NCI-H2227 (cell line): ENCODE measurements at regions not wholly inside any gene's neighbourhood (a gene's known extent, or its start where the extent isn't known, plus 50 kb on each side); places are given as distances from the start of the nearest gene placed in this dataset.

Experiments used
- DNase-seq: peaks from one replicate; lab custom pipeline; 2025; ENCODE audit not compliant: unreplicated experiment; lab: John Stamatoyannopoulos, UW

- DNase-seq: no peak
Observed at GRCh38 chr10:83164156-83164555, 975.2 kb upstream of the GHITM start.

GRCh38 chr10:83165265-83165664 is 974.0 kb upstream of the GHITM start:
- no peak for DNase-seq

GRCh38 chr10:83166344-83166743 is 973.0 kb upstream of the GHITM start:
- no peak for DNase-seq

DNA sequence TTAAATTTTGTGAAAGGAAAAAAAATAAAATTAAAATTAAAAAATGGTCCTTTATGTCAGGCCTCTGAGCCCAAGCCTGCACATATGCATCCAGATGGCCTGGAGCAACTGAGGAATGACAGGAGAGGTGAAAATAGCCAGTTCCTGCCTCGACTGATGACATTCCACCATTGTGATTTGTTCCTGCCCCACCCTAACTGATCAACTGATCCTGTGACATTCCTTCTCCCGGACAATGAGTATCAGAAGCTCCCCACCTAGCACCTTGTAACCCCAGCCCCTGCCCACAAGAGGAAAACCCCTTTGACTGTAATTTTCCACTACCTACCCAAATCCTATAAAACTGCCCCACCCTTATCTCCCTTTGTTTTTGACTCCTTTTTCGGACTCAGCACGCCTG is 972.2 kb upstream of the GHITM start:
- no peak for DNase-seq

DNA sequence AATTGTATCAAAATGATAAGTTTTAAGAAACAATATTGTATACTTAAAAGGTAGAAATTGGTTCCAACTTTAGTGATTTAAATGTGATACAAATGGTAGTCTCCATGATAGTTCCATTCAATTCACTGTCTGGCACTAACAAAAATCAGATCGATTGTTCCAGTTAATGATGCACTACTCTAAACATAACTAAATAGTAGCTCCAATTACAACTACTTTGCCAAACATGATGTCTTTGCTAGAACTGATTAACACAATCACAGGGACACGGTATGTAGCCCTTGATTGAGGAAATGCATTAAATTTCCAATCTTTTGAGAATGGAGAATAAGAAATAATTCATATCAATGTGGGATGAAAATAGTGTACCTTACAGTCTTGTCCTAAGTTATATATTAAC is 962.4 kb upstream of the GHITM start:
- no peak for DNase-seq

DNA sequence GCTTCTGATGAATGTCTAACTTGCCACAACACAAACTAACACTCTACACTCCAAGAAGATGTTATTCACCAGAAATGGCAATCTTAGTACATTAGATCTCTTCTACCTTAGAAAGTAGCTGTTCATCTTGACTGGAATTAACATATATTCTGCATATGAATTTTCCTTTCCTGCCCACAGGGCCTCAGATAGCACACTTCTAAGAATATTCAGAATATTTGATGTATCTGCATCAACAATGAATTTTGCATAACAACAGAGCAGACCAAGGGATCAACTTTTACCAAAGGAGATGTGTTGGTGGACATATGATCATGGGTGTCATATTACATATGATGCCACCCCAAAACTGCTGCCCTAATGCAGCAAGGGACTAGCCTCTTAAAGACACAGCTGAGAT is 960.8 kb upstream of the GHITM start:
- DNase-seq: no peak

DNA sequence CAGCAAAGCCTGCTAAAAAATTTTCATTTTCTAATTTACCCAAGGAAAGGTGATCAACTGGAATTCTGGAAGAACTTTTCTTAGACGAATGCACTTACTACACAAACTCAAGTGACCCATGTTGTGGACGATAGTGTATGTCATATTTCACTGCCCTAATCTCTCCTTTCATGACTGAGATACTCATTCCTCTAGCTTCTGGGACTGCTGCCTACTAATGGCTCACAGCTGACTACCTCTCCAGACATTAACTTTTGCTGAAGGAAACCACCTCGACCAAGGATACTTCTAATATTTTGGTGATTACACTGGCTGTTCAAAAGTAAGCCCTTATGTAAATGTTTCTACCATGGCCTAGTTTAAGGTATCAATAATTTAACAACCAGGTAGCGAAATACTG is 959.9 kb upstream of the GHITM start:
- DNase-seq: no peak

GRCh38 chr10:83182076-83182475 is 957.2 kb upstream of the GHITM start:
- no peak for DNase-seq

DNA sequence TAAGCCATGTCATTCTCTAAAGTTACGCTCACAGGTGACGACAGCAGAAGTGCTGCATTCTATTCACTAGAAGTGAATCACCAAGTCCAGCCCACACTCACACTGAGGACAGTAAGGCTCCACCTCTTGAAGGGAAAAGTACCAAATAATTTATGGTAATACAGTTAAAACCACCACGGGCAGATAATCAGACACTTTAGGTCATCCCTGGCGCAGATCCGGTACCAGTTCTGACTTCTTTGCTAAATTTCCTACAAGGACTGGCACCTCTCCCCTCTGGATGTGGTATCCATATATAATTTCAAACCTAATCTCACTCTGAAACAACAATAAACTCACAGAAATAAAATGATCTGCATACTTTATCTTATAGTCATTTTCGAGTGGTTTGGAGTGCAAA is 954.7 kb upstream of the GHITM start:
- DNase-seq: no peak

GRCh38 chr10:83190614-83191013 is 948.7 kb upstream of the GHITM start:
- DNase-seq: no peak

- no peak for DNase-seq
Observed at GRCh38 chr10:83193026-83193425, 946.3 kb upstream of the GHITM start.

DNA sequence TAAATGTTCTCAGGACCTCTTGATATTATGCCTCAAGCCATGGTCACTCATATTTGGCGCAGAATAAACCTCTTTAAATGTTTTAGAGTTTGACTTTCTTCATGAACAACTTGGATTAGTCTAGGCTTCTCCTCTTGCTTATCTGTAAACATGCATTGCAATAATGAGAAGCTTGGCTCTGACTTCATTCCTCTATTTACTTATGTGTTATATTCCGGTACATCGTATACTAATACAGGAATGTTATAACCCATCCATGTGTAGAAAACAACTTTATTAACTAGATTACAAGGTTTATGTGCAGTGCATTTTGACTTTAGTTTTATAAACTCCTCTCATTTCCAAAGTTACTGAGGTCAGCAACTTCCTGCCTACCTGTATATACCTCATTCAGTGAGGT is 944.3 kb upstream of the GHITM start:
- no peak for DNase-seq

GRCh38 chr10:83199374-83199773 is 939.9 kb upstream of the GHITM start:
- DNase-seq: no peak

DNA sequence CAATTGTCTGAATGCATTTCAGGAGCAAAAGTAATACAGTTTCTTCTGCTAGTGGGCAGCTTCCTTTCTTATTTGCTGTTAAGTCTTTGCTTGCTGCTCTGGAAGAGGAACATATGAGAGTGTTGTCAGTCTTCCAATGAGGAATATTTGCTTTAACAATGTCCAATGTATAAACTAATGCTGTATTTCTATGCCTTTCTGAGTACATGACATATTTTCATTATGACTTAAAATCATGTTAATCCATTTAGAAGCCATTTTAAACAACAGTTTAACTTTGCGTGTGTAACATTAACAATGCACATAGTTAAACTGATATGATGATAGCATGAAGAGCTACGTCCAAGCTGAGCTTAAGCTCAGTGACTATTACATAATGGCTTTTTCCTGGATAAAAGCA is 933.4 kb upstream of the GHITM start:
- DNase-seq: no peak

DNA sequence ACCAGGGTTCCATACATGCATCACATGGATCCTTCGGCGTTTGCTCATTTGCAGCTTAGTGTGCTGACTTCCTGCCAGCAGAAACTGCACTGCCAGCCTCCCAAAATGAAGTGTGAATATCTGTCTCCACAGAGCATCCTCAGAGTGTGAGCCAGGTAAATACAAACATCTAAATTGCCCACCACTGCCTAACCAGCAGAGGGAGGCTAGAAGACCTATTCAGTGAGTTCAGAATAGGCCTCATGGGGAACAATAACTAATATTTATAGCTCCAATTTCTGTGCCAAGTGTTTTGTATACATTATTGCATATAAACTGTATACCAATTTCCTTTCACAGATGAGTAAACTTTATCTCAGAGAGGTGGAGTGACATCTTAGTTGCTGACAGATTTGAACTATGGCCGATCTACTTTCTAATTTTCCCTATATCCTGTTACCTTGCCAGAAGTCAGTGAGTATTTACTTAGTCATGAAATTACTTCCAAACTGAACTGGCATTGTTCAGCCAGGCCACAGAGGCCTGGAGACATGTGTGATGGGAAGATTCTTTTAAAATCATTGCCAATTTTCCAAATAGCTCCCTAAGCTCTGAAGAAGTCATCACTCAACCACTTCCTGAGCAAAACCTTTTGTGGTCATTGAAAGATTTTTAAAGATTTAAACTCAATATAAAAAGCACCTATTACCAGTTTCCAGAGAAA is 926.5 kb upstream of the GHITM start:
- DNase-seq: no peak

DNA sequence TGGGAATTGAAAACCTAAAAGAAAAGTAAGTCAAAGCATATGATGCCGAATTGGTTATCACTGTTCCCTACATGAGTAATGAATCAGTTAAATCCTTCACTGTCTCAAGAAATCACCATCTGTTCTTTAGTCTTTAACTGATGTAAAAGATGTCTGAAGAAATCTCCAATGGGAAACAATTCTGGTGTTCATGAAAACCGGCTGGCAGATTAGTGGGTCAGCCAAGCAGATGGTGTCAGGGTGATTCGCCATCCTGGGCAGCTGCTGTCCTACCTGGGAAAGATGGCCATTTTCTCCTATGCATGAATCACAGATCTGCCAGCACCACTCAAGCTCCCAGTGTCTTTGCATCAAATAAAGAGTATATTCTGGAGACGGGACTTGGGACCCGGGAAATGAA is 925.2 kb upstream of the GHITM start:
- no peak for DNase-seq

DNA sequence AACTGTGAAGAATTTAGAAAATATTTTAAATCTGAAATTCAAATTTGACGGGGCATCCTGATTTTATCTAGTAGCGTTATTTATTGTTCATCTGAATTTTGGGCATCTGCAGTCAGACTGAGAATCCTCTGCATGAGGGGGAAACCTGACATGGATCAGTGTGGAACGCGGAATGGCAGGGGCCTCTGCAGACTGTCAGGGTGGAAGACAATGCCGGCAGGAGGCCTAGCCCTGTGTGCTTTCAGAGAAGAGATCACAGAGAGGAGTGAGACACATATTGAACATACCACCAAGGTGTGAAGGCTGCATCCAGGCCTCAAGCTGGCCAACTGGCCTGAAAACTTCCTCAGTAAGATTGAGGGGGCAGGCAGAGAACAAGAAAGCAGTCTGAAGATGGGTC is 921.1 kb upstream of the GHITM start:
- no peak for DNase-seq

- DNase-seq: no peak
Observed at GRCh38 chr10:83222300-83222699, 917.0 kb upstream of the GHITM start.

GRCh38 chr10:83222832-83223742 is 916.2 kb upstream of the GHITM start:
- no peak for DNase-seq

DNA sequence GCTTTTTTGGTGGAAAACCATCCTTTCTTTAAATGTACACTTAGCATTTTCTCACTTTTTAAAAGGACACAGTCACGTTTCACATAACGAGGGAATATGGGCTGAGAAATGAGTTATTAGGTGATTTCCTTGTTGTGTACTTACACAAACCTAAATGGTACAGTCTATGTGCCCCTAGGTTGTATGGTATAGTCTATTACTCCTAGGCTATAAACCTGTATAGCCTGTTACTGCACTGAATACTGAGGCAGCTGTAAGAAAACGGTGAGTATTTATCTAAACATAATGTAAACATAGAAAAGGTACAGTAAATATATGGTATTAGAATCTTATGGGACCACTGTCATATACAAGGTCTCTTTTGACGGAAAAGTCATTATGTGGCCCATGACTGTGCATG is 913.5 kb upstream of the GHITM start:
- no peak for DNase-seq

DNA sequence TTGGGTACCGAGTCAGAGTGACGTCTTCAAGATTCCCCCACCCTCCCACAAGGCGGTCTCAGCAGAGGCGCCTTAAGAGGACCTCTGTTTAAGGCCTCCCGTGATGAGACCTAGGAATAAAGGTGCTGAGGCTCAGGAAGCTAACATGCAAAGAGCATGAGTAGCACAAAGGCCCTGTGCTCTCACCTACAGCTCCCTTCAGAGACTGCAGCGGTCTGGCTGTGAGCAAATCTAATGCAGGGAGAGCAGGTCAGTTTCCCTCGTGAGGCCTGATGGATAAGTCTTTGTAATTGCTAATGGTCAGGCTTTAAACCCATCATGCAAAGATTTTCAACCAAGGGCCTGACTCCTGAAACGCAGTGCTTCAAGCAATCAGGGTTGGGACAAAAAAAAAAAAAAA is 909.3 kb upstream of the GHITM start:
- no peak for DNase-seq

DNA sequence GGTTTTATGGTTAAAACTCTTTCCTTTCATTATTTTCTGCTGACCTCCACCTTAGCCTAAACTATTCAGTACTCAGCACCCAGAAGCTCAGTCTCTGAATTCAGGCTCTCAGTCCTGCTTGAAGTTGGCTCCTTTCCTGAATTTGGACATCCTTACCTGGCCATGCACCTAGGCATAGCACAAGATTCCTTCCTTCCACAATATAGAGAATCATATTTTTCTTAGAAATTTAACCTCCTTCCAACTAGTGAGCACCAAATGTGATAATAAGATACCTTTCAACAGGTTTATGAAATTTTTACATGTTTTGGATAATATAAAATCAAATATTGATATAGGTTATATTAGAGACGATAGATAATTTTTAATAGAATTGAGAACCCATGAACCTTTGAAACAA is 905.6 kb upstream of the GHITM start:
- no peak for DNase-seq
